ENCODE measurements at regions not wholly inside any gene's neighbourhood (a gene's known extent, or its start where the extent isn't known, plus 50 kb on each side); places are given as distances from the start of the nearest gene placed in this dataset.

GRCh38 chr12:73950507-73950906, 587.1 kb upstream of the ATXN7L3B start:
- Histone ChIP-seq H3K4me3 (ENCODE audit: low read length in 2 of 2) (no peak overlapping the region), H3K9me3 (ENCODE audit: control insufficient read depth in 1 of 2, low read length in 2 of 2) (no peaks in the 10 kb centered on the region), H3K4me1 (ENCODE audit: insufficient read depth, low read length) (no peaks in the 10 kb centered on the region), H3K36me3 (ENCODE audit: insufficient read depth, low read length) (no peaks in the 10 kb centered on the region), H3K27ac (ENCODE audit: low read depth, low read length) (no peak overlapping the region), H3K27me3 (ENCODE audit: insufficient read depth, low read length) (no peaks in the 10 kb centered on the region)
- Mint-ChIP-seq H3K27me3 (no peaks in the 10 kb centered on the region), H3K27ac (no peak overlapping the region), H3K9me3 (peaks cover 0 to 3% (median 1%) of the 10 kb centered on the region in 8 donors), H3K4me3 (no peak overlapping the region), H3K36me3 (no peaks in the 10 kb centered on the region), H3K4me1 (no peaks in the 10 kb centered on the region)
- CTCF ChIA-PET (ENCODE audit: partially characterized antibody) = no interaction called here
- POLR2A ChIA-PET (ENCODE audit: partially characterized antibody) = no interaction called here
- intact Hi-C loops (cut with micrococcal nuclease) = no loop called here
- no peak for DNase-seq

GRCh38 chr12:73951956-73952703, 585.5 kb upstream of the ATXN7L3B start:
- no peaks in the 10 kb centered on the region for H3K36me3 ChIP-seq (ENCODE audit: insufficient read depth, low read length)

GRCh38 chr12:73964641-73965040, 573.0 kb upstream of the ATXN7L3B start:
- H3K36me3 Mint-ChIP-seq = no peaks in the 10 kb centered on the region
- POLR2A ChIA-PET (ENCODE audit: partially characterized antibody) = no interaction called here
- no peak overlapping the region for H3K27ac ChIP-seq (ENCODE audit: low read depth, low read length)

More at GRCh38 chr12:73951956-73952703, 585.5 kb upstream of the ATXN7L3B start:
- Mint-ChIP-seq H3K27me3 (no peaks in the 10 kb centered on the region), H3K27ac (no peak overlapping the region), H3K4me1 (no peaks in the 10 kb centered on the region), H3K4me3 (no peak overlapping the region), H3K9me3 (peaks cover 0 to 2% (median 0%) of the 10 kb centered on the region in 8 donors), H3K36me3 (no peaks in the 10 kb centered on the region)
- Histone ChIP-seq H3K9me3 (ENCODE audit: control insufficient read depth in 1 of 2, low read length in 2 of 2) (no peaks in the 10 kb centered on the region), H3K4me1 (ENCODE audit: insufficient read depth, low read length) (no peaks in the 10 kb centered on the region), H3K27me3 (ENCODE audit: insufficient read depth, low read length) (no peaks in the 10 kb centered on the region), H3K27ac (ENCODE audit: low read depth, low read length) (no peak overlapping the region), H3K4me3 (ENCODE audit: low read length in 2 of 2) (no peak overlapping the region)
- CTCF ChIA-PET (ENCODE audit: partially characterized antibody) = no interaction called here
- no peak for DNase-seq
- intact Hi-C loops (cut with micrococcal nuclease) = no loop called here
- POLR2A ChIA-PET (ENCODE audit: partially characterized antibody) = no interaction called here

GRCh38 chr12:73973486-73973885, 564.1 kb upstream of the ATXN7L3B start:
- intact Hi-C loops (cut with micrococcal nuclease) = no loop called here
- CTCF ChIA-PET (ENCODE audit: partially characterized antibody) = no interaction called here
- Mint-ChIP-seq H3K4me3 (no peak overlapping the region), H3K27me3 (no peaks in the 10 kb centered on the region), H3K4me1 (no peaks in the 10 kb centered on the region), H3K36me3 (no peaks in the 10 kb centered on the region), H3K9me3 (peaks cover 0 to 13% (median 4%) of the 10 kb centered on the region in 8 donors), H3K27ac (no peak overlapping the region)
- no peaks in the 10 kb centered on the region for H3K36me3 ChIP-seq (ENCODE audit: insufficient read depth, low read length)
- no peaks in the 10 kb centered on the region for H3K4me1 ChIP-seq (ENCODE audit: insufficient read depth, low read length)
- no peaks in the 10 kb centered on the region for H3K27me3 ChIP-seq (ENCODE audit: insufficient read depth, low read length)
- no peak overlapping the region for H3K4me3 ChIP-seq (ENCODE audit: low read length in 2 of 2)
- H3K27ac ChIP-seq (ENCODE audit: low read depth, low read length) = no peak overlapping the region
- POLR2A ChIA-PET (ENCODE audit: partially characterized antibody) = no interaction called here
- DNase-seq = no peak
- no peaks in the 10 kb centered on the region for H3K9me3 ChIP-seq (ENCODE audit: control insufficient read depth in 1 of 2, low read length in 2 of 2)

More at GRCh38 chr12:73964641-73965040, 573.0 kb upstream of the ATXN7L3B start:
- Mint-ChIP-seq H3K4me1 (no peaks in the 10 kb centered on the region), H3K27me3 (no peaks in the 10 kb centered on the region), H3K9me3 (peaks cover 0 to 5% (median under 1%) of the 10 kb centered on the region in 8 donors), H3K4me3 (no peak overlapping the region), H3K27ac (no peak overlapping the region)
- intact Hi-C loops (cut with micrococcal nuclease) = no loop called here
- H3K36me3 ChIP-seq (ENCODE audit: insufficient read depth, low read length) = no peaks in the 10 kb centered on the region
- no peak overlapping the region for H3K4me3 ChIP-seq (ENCODE audit: low read length in 2 of 2)
- CTCF ChIA-PET (ENCODE audit: partially characterized antibody) = no interaction called here
- DNase-seq = no peak
- no peaks in the 10 kb centered on the region for H3K4me1 ChIP-seq (ENCODE audit: insufficient read depth, low read length)
- H3K27me3 ChIP-seq (ENCODE audit: insufficient read depth, low read length) = no peaks in the 10 kb centered on the region
- no peaks in the 10 kb centered on the region for H3K9me3 ChIP-seq (ENCODE audit: control insufficient read depth in 1 of 2, low read length in 2 of 2)

GRCh38 chr12:73984552-73984951, 553.1 kb upstream of the ATXN7L3B start:
- no peaks in the 10 kb centered on the region for H3K36me3 Mint-ChIP-seq
- H3K4me3 ChIP-seq (ENCODE audit: low read length in 2 of 2) = no peak overlapping the region
- no peaks in the 10 kb centered on the region for H3K4me1 Mint-ChIP-seq
- no peak overlapping the region for H3K4me3 Mint-ChIP-seq
- no peak overlapping the region for H3K27ac Mint-ChIP-seq
- no peaks in the 10 kb centered on the region for H3K27me3 Mint-ChIP-seq
- intact Hi-C loops (cut with micrococcal nuclease) = no loop called here
- no peak for DNase-seq
- no peaks in the 10 kb centered on the region for H3K4me1 ChIP-seq (ENCODE audit: insufficient read depth, low read length)
- no peaks in the 10 kb centered on the region for H3K36me3 ChIP-seq (ENCODE audit: insufficient read depth, low read length)
- H3K27ac ChIP-seq (ENCODE audit: low read depth, low read length) = no peak overlapping the region
- peaks cover 0 to 6% (median 2%) of the 10 kb centered on the region in 8 donors for H3K9me3 Mint-ChIP-seq
- no peaks in the 10 kb centered on the region for H3K27me3 ChIP-seq (ENCODE audit: insufficient read depth, low read length)
- CTCF ChIA-PET (ENCODE audit: partially characterized antibody) = no interaction called here
- POLR2A ChIA-PET (ENCODE audit: partially characterized antibody) = no interaction called here
- H3K9me3 ChIP-seq (ENCODE audit: control insufficient read depth in 1 of 2, low read length in 2 of 2) = no peaks in the 10 kb centered on the region

GRCh38 chr12:73991138-73991537, 546.5 kb upstream of the ATXN7L3B start:
- peaks cover 0 to 5% (median 0%) of the 10 kb centered on the region in 8 donors for H3K9me3 Mint-ChIP-seq
- Histone ChIP-seq H3K4me1 (ENCODE audit: insufficient read depth, low read length) (no peaks in the 10 kb centered on the region), H3K9me3 (ENCODE audit: control insufficient read depth in 1 of 2, low read length in 2 of 2) (no peaks in the 10 kb centered on the region), H3K27me3 (ENCODE audit: insufficient read depth, low read length) (no peaks in the 10 kb centered on the region), H3K36me3 (ENCODE audit: insufficient read depth, low read length) (no peaks in the 10 kb centered on the region), H3K27ac (ENCODE audit: low read depth, low read length) (no peak overlapping the region), H3K4me3 (ENCODE audit: low read length in 2 of 2) (no peak overlapping the region)
- ChIA-PET CTCF (ENCODE audit: partially characterized antibody) (no interaction called here), POLR2A (ENCODE audit: partially characterized antibody) (no interaction called here)
- no peaks in the 10 kb centered on the region for H3K27me3 Mint-ChIP-seq
- H3K4me3 Mint-ChIP-seq = no peak overlapping the region
- H3K27ac Mint-ChIP-seq = no peak overlapping the region
- intact Hi-C loops (cut with micrococcal nuclease) = no loop called here
- H3K36me3 Mint-ChIP-seq = no peaks in the 10 kb centered on the region
- no peak for DNase-seq
- H3K4me1 Mint-ChIP-seq = no peaks in the 10 kb centered on the region

GRCh38 chr12:73998894-73999293, 538.7 kb upstream of the ATXN7L3B start:
- Mint-ChIP-seq H3K36me3 (no peaks in the 10 kb centered on the region), H3K4me3 (no peak overlapping the region), H3K4me1 (no peaks in the 10 kb centered on the region), H3K27me3 (no peaks in the 10 kb centered on the region), H3K27ac (no peak overlapping the region), H3K9me3 (peaks cover 0 to 5% (median 0%) of the 10 kb centered on the region in 8 donors)
- no peak overlapping the region for H3K4me3 ChIP-seq (ENCODE audit: low read length in 2 of 2)
- H3K4me1 ChIP-seq (ENCODE audit: insufficient read depth, low read length) = no peaks in the 10 kb centered on the region
- H3K36me3 ChIP-seq (ENCODE audit: insufficient read depth, low read length) = no peaks in the 10 kb centered on the region
- no peaks in the 10 kb centered on the region for H3K9me3 ChIP-seq (ENCODE audit: control insufficient read depth in 1 of 2, low read length in 2 of 2)
- no peaks in the 10 kb centered on the region for H3K27me3 ChIP-seq (ENCODE audit: insufficient read depth, low read length)
- DNase-seq = no peak
- intact Hi-C loops (cut with micrococcal nuclease) = no loop called here
- CTCF ChIA-PET (ENCODE audit: partially characterized antibody) = no interaction called here
- no peak overlapping the region for H3K27ac ChIP-seq (ENCODE audit: low read depth, low read length)
- POLR2A ChIA-PET (ENCODE audit: partially characterized antibody) = no interaction called here
